Glutamatergic neuron (in vitro differentiated cells): ENCODE measurements at regions not wholly inside any gene's neighbourhood (a gene's known extent, or its start where the extent isn't known, plus 50 kb on each side); places are given as distances from the start of the nearest gene placed in this dataset.
"Not testable (repeated sequence)": the region's sequence is repeated elsewhere in the genome, so short reads cannot be mapped to it uniquely, and the experiment has no call there.

Experiments
- DNase-seq: peaks from one replicate; pipeline ENCODE4 v3.0.0; 2022
- H3K27ac Mint-ChIP-seq: one replicate; pipeline ENCODE4 v1.8.0; 2020; ENCODE audit warnings: mild to moderate bottlenecking, mixed read lengths, inconsistent platforms; ENCODE audit not compliant: unreplicated experiment
- H3K27me3 Mint-ChIP-seq: one replicate; pipeline ENCODE4 v1.8.0; 2020; ENCODE audit warnings: mild to moderate bottlenecking, moderate library complexity, mixed read lengths, inconsistent platforms; ENCODE audit not compliant: unreplicated experiment
- H3K36me3 Mint-ChIP-seq: one replicate; pipeline ENCODE4 v1.8.0; 2020; ENCODE audit warnings: mild to moderate bottlenecking, mixed read lengths, inconsistent platforms; ENCODE audit not compliant: unreplicated experiment
- H3K4me1 Mint-ChIP-seq: one replicate; pipeline ENCODE4 v1.8.0; 2020; ENCODE audit warnings: mild to moderate bottlenecking, low read depth, mixed read lengths, inconsistent platforms; ENCODE audit not compliant: unreplicated experiment
- H3K4me3 Mint-ChIP-seq: one replicate; pipeline ENCODE4 v1.8.0; 2020; ENCODE audit warnings: mild to moderate bottlenecking, mixed read lengths, inconsistent platforms; ENCODE audit not compliant: unreplicated experiment
- H3K9me3 Mint-ChIP-seq: one replicate; pipeline ENCODE4 v1.8.0; 2020; ENCODE audit warnings: mild to moderate bottlenecking, moderate library complexity, mixed read lengths, inconsistent platforms; ENCODE audit not compliant: unreplicated experiment
- CTCF ChIP-seq: fragments of 200-600 bp; sonication (generic); IDR thresholded peaks from one replicate; pipeline ENCODE4 v1.5.0; 2021; ENCODE audit not compliant: partially characterized antibody, unreplicated experiment

DNA sequence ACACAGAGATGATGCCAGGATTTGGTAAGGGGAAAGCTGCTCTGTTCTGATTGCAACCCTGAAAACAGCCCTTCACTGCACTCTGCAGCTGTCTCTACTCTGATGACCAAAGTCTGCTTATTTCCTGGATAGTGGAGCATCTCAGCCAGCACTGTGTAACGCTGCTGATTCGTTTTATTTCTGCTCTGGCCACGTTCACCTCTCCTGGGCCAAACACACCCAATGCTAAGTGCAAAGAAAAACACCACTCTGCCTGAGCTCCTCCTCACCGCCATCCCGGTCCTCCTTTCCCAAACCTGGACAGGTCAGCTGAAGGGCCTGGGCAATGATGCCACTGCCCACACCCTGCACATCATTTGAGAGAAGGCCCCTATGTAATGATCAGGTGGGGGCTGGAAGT, 529.3 kb upstream of the B3GAT1 start:
- no peaks in the 10 kb centered on the region for H3K36me3 Mint-ChIP-seq
- DNase-seq = no peak
- H3K4me1 Mint-ChIP-seq = peaks cover 21% of the 10 kb centered on the region
- no peak for TF ChIP-seq CTCF
- H3K27me3 Mint-ChIP-seq = peaks cover 2% of the 10 kb centered on the region
- H3K9me3 Mint-ChIP-seq = peaks cover 6% of the 10 kb centered on the region
- H3K4me3 Mint-ChIP-seq = no peak overlapping the region
- no peak overlapping the region for H3K27ac Mint-ChIP-seq

- TF ChIP-seq CTCF = no peak
- Mint-ChIP-seq H3K27ac (no peak overlapping the region), H3K9me3 (peaks cover 9% of the 10 kb centered on the region), H3K27me3 (peaks cover 2% of the 10 kb centered on the region), H3K4me1 (peaks cover 21% of the 10 kb centered on the region), H3K4me3 (no peak overlapping the region), H3K36me3 (no peaks in the 10 kb centered on the region)
- DNase-seq = no peak
Observed at GRCh38 chr11:134940441-134941126, 528.5 kb upstream of the B3GAT1 start.

GRCh38 chr11:134939905-134940304, 527.9 kb upstream of the B3GAT1 start:
- peaks cover 9% of the 10 kb centered on the region for H3K9me3 Mint-ChIP-seq
- peak; percentile 79 for DNase-seq
- no peak overlapping the region for H3K4me3 Mint-ChIP-seq
- H3K27me3 Mint-ChIP-seq = peaks cover 2% of the 10 kb centered on the region
- peak; percentile 47 for TF ChIP-seq CTCF
- peaks cover 21% of the 10 kb centered on the region for H3K4me1 Mint-ChIP-seq
- no peak overlapping the region for H3K27ac Mint-ChIP-seq
- no peaks in the 10 kb centered on the region for H3K36me3 Mint-ChIP-seq

DNA sequence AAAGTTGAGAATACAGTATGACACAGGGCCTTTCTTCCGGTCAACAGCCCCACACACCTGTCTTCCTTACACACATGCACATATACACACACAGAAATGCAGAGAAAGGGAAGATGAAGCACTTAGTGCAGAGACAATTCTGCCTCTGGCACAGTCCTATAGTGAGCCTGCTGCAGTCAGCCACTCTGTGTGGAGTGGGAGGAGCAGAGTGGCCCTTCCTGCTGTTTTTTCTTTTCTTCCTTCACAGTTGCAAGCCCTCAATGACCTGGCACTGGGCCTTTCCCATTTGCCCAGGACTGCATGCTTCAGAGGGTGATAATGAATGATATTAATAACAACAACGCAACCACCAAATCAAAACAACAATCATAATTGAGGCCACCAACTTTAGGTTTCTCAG, 527.0 kb upstream of the B3GAT1 start:
- TF ChIP-seq CTCF = no peak
- Mint-ChIP-seq H3K4me1 (peaks cover 21% of the 10 kb centered on the region), H3K9me3 (peaks cover 5% of the 10 kb centered on the region), H3K27ac (peak overlapping the region; percentile 45), H3K27me3 (peaks cover 2% of the 10 kb centered on the region), H3K36me3 (no peaks in the 10 kb centered on the region), H3K4me3 (no peak overlapping the region)
- DNase-seq = no peak

- Mint-ChIP-seq H3K4me3 (no peak overlapping the region), H3K27ac (no peak overlapping the region), H3K27me3 (peaks cover 5% of the 10 kb centered on the region), H3K9me3 (peaks cover 5% of the 10 kb centered on the region), H3K4me1 (peaks cover 24% of the 10 kb centered on the region), H3K36me3 (no peaks in the 10 kb centered on the region)
- no peak for DNase-seq
- no peak for TF ChIP-seq CTCF
Observed at GRCh38 chr11:134938212-134938611, 526.2 kb upstream of the B3GAT1 start.

GRCh38 chr11:134937193-134937592, 525.2 kb upstream of the B3GAT1 start:
- DNase-seq, H3K4me3 Mint-ChIP-seq, H3K27me3 Mint-ChIP-seq, H3K9me3 Mint-ChIP-seq, H3K36me3 Mint-ChIP-seq, H3K27ac Mint-ChIP-seq: not testable (repeated sequence)
- peaks cover 27% of the 10 kb centered on the region for H3K4me1 Mint-ChIP-seq
